GM23338 (cell line): ENCODE measurements at regions not wholly inside any gene's neighbourhood (a gene's known extent, or its start where the extent isn't known, plus 50 kb on each side); places are given as distances from the start of the nearest gene placed in this dataset.

Source experiments
- CREB1 ChIP-seq: fragments of 250-450 bp; sonication (Bioruptor Pico); IDR thresholded peaks from 2 replicates; pipeline ENCODE4 v1.5.0; 2020; ENCODE audit warnings: low read depth, mild to moderate bottlenecking, moderate library complexity
- EZH2 ChIP-seq: fragments of 200-600 bp; sonication (generic); IDR thresholded peaks from one replicate; pipeline ENCODE4 v1.8.0; 2017; ENCODE audit warnings: antibody characterized with exemption, mild to moderate bottlenecking, low read depth; ENCODE audit not compliant: unreplicated experiment
- EZH2phosphoT487 ChIP-seq: fragments of 200-600 bp; sonication (generic); IDR thresholded peaks from one replicate; pipeline ENCODE4 v1.8.1; 2018; ENCODE audit warnings: antibody characterized with exemption; ENCODE audit not compliant: unreplicated experiment
- JUNB ChIP-seq: IDR thresholded peaks from one replicate; pipeline ENCODE4 v1.6.1; 2016; ENCODE audit warnings: antibody characterized with exemption; ENCODE audit not compliant: unreplicated experiment
- NANOG ChIP-seq: IDR thresholded peaks from 2 replicates; pipeline ENCODE4 v1.6.1; 2016; ENCODE audit warnings: antibody characterized with exemption, borderline replicate concordance
- POLR2AphosphoS5 ChIP-seq: IDR thresholded peaks from 2 replicates; pipeline ENCODE4 v1.6.1; 2016; ENCODE audit warnings: antibody characterized with exemption, low read depth
- STAT1 ChIP-seq: IDR thresholded peaks from one replicate; pipeline ENCODE4 v1.6.1; 2016; ENCODE audit warnings: antibody characterized with exemption; ENCODE audit not compliant: unreplicated experiment
- TF ChIP-seq, protein P1 (sequence below): fragments of 250-450 bp; sonication (Bioruptor Pico); IDR thresholded peaks from 2 replicates; pipeline ENCODE4 v1.5.0; 2020; ENCODE audit warnings: mild to moderate bottlenecking, moderate library complexity
- TF ChIP-seq, protein P2 (sequence below), 2 experiments: fragments of 200-600 bp in 1 of 2; sonication (generic) in 1 of 2; conservative IDR thresholded peaks; 2 replicates each; pipeline versions ENCODE4 v1.5.1 to v1.6.1; 2016 to 2017; ENCODE audit warnings: antibody characterized with exemption in 2 of 2, low read depth in 2 of 2, mild to moderate bottlenecking in 2 of 2, moderate library complexity in 1 of 2
- TF ChIP-seq, protein P3 (sequence below): IDR thresholded peaks from 2 replicates; pipeline ENCODE4 v1.6.1; 2016; ENCODE audit warnings: antibody characterized with exemption

DNA sequence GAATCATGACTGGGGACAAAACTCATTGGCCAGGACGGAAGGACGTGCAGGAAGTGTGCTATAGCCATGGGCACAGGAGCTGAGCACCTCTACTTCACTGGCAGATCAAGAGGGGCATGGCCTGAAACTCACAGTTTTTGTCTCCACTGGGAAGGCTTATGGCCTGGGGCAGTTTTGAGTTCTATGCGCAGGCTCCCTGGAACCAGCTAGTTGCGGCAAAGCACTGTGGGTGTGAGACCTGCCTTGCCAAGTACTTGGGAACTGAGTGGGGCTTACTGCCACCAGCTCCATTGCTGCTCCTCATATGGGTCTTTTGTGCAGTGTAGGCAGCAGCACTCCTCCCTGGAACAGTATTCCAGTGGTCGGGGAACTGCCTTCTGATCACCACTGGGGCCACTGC lies 282.6 kb upstream of the EYS start (continued):
- TF ChIP-seq, protein P1, sequence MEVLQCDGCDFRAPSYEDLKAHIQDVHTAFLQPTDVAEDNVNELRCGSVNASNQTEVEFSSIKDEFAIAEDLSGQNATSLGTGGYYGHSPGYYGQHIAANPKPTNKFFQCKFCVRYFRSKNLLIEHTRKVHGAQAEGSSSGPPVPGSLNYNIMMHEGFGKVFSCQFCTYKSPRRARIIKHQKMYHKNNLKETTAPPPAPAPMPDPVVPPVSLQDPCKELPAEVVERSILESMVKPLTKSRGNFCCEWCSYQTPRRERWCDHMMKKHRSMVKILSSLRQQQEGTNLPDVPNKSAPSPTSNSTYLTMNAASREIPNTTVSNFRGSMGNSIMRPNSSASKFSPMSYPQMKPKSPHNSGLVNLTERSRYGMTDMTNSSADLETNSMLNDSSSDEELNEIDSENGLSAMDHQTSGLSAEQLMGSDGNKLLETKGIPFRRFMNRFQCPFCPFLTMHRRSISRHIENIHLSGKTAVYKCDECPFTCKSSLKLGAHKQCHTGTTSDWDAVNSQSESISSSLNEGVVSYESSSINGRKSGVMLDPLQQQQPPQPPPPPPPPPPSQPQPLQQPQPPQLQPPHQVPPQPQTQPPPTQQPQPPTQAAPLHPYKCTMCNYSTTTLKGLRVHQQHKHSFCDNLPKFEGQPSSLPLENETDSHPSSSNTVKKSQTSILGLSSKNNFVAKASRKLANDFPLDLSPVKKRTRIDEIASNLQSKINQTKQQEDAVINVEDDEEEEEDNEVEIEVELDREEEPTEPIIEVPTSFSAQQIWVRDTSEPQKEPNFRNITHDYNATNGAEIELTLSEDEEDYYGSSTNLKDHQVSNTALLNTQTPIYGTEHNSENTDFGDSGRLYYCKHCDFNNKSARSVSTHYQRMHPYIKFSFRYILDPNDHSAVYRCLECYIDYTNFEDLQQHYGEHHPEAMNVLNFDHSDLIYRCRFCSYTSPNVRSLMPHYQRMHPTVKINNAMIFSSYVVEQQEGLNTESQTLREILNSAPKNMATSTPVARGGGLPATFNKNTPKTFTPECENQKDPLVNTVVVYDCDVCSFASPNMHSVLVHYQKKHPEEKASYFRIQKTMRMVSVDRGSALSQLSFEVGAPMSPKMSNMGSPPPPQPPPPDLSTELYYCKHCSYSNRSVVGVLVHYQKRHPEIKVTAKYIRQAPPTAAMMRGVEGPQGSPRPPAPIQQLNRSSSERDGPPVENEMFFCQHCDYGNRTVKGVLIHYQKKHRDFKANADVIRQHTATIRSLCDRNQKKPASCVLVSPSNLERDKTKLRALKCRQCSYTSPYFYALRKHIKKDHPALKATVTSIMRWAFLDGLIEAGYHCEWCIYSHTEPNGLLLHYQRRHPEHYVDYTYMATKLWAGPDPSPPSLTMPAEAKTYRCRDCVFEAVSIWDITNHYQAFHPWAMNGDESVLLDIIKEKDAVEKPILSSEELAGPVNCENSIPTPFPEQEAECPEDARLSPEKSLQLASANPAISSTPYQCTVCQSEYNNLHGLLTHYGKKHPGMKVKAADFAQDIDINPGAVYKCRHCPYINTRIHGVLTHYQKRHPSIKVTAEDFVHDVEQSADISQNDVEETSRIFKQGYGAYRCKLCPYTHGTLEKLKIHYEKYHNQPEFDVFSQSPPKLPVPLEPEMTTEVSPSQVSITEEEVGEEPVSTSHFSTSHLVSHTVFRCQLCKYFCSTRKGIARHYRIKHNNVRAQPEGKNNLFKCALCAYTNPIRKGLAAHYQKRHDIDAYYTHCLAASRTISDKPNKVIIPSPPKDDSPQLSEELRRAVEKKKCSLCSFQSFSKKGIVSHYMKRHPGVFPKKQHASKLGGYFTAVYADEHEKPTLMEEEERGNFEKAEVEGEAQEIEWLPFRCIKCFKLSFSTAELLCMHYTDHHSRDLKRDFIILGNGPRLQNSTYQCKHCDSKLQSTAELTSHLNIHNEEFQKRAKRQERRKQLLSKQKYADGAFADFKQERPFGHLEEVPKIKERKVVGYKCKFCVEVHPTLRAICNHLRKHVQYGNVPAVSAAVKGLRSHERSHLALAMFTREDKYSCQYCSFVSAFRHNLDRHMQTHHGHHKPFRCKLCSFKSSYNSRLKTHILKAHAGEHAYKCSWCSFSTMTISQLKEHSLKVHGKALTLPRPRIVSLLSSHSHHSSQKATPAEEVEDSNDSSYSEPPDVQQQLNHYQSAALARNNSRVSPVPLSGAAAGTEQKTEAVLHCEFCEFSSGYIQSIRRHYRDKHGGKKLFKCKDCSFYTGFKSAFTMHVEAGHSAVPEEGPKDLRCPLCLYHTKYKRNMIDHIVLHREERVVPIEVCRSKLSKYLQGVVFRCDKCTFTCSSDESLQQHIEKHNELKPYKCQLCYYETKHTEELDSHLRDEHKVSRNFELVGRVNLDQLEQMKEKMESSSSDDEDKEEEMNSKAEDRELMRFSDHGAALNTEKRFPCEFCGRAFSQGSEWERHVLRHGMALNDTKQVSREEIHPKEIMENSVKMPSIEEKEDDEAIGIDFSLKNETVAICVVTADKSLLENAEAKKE (CRISPR knock-in tag), result no peak
- TF ChIP-seq, protein P2, sequence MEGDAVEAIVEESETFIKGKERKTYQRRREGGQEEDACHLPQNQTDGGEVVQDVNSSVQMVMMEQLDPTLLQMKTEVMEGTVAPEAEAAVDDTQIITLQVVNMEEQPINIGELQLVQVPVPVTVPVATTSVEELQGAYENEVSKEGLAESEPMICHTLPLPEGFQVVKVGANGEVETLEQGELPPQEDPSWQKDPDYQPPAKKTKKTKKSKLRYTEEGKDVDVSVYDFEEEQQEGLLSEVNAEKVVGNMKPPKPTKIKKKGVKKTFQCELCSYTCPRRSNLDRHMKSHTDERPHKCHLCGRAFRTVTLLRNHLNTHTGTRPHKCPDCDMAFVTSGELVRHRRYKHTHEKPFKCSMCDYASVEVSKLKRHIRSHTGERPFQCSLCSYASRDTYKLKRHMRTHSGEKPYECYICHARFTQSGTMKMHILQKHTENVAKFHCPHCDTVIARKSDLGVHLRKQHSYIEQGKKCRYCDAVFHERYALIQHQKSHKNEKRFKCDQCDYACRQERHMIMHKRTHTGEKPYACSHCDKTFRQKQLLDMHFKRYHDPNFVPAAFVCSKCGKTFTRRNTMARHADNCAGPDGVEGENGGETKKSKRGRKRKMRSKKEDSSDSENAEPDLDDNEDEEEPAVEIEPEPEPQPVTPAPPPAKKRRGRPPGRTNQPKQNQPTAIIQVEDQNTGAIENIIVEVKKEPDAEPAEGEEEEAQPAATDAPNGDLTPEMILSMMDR (conservative IDR thresholded peaks at IDR 0.05; ENCODE audit: low read depth in 2 of 2), result no peak
- TF ChIP-seq CREB1, result no peak
- no peak for TF ChIP-seq JUNB
- TF ChIP-seq, protein P3, sequence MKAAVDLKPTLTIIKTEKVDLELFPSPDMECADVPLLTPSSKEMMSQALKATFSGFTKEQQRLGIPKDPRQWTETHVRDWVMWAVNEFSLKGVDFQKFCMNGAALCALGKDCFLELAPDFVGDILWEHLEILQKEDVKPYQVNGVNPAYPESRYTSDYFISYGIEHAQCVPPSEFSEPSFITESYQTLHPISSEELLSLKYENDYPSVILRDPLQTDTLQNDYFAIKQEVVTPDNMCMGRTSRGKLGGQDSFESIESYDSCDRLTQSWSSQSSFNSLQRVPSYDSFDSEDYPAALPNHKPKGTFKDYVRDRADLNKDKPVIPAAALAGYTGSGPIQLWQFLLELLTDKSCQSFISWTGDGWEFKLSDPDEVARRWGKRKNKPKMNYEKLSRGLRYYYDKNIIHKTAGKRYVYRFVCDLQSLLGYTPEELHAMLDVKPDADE, result no peak
- no peak for TF ChIP-seq EZH2
- no peak for TF ChIP-seq POLR2AphosphoS5
- no peak for TF ChIP-seq STAT1
- no peak for TF ChIP-seq NANOG
- no peak for TF ChIP-seq EZH2phosphoT487
